OCI-LY3 (cell line): ENCODE measurements at regions not wholly inside any gene's neighbourhood (a gene's known extent, or its start where the extent isn't known, plus 50 kb on each side); places are given as distances from the start of the nearest gene placed in this dataset.

Experiments used
- H2AFZ ChIP-seq: fragments of 200-600, 300-600 bp; shearing (Covaris generic); 2 replicates; pipeline ENCODE4 v1.6.0; 2014; ENCODE audit warnings: antibody characterized with exemption, low read depth, low read length
- H3K27ac ChIP-seq: fragments of 200-600, 300-600 bp; sonication (generic); 2 replicates; pipeline ENCODE4 v1.5.1; 2014; ENCODE audit warnings: mild to moderate bottlenecking, low read length, moderate library complexity, mixed read lengths
- H3K27me3 ChIP-seq: fragments of 200-600, 300-600 bp; sonication (generic); 2 replicates; pipeline ENCODE4 v1.6.1; 2014; ENCODE audit warnings: low read depth, low read length, mixed read lengths
- H3K36me3 ChIP-seq: fragments of 200-600, 300-600 bp; sonication (generic); replicated peaks from 2 replicates; pipeline ENCODE3; 2014; ENCODE audit warnings: low read depth, low read length, mixed read lengths
- H3K4me1 ChIP-seq: fragments of 300-600, 200-600 bp; sonication (generic); 2 replicates; pipeline ENCODE4 v1.6.1; 2014; ENCODE audit warnings: low read length, mixed read lengths
- H3K4me2 ChIP-seq: fragments of 200-600, 300-600 bp; sonication (generic); 2 replicates; pipeline ENCODE4 v1.6.1; 2014; ENCODE audit warnings: low read length, mixed read lengths
- H3K4me3 ChIP-seq: fragments of 300-600, 200-600 bp; sonication (generic); 2 replicates; pipeline ENCODE4 v1.5.1; 2014; ENCODE audit warnings: antibody characterized with exemption, mild to moderate bottlenecking, low read length, moderate library complexity
- H3K79me2 ChIP-seq: fragments of 300-600, 200-600 bp; shearing (Covaris generic); 2 replicates; pipeline ENCODE4 v1.6.1; 2014; ENCODE audit warnings: mild to moderate bottlenecking, low read length, mixed read lengths
- H3K9ac ChIP-seq: fragments of 300-600, 200-600 bp; shearing (Covaris generic); 2 replicates; pipeline ENCODE4 v1.6.0; 2014; ENCODE audit warnings: mild to moderate bottlenecking, low read length, moderate library complexity
- H3K9me3 ChIP-seq: fragments of 200-600, 300-600 bp; shearing (Covaris generic); 2 replicates; pipeline ENCODE4 v1.6.1; 2014; ENCODE audit warnings: low read length, mixed read lengths; ENCODE audit not compliant: insufficient read depth
- H4K20me1 ChIP-seq: fragments of 200-600, 300-600 bp; sonication (generic); 2 replicates; pipeline ENCODE4 v1.6.1; 2016; ENCODE audit warnings: low read length, mixed read lengths; ENCODE audit not compliant: insufficient read depth
- EZH2phosphoT487 ChIP-seq: fragments of 200-600 bp; shearing (Covaris generic); IDR thresholded peaks from 2 replicates; pipeline ENCODE4 v1.6.1; 2018; ENCODE audit warnings: antibody characterized with exemption, mixed run types, low read depth
- TF ChIP-seq, protein P1 (sequence below): fragments of 200-600, 300-600 bp; sonication (generic); IDR thresholded peaks from 2 replicates; pipeline ENCODE4 v1.5.1; 2014; ENCODE audit warnings: antibody characterized with exemption, low read length, low read depth

DNA sequence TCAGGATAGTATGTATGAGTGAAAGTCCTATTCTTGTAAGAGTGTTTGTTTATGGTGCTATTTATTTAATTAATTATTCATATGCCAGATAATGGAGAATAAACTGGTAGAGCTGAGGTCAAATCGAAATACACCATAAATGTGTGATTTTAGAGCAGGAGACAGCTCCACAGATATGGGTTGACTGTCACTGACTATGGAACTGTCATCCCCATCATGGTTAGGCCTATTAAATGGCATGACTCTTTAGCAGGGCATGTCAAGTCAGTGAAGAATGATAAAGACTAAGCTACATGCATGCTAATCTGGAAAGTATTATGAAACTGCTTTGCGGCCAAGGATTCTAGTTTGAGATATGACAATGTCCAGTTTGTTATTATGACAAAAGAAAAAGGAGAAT, 658.6 kb downstream of the ISL1 start:
- no peaks in the 10 kb centered on the region for H3K9me3 ChIP-seq
- no peak overlapping the region for H3K4me2 ChIP-seq

DNA sequence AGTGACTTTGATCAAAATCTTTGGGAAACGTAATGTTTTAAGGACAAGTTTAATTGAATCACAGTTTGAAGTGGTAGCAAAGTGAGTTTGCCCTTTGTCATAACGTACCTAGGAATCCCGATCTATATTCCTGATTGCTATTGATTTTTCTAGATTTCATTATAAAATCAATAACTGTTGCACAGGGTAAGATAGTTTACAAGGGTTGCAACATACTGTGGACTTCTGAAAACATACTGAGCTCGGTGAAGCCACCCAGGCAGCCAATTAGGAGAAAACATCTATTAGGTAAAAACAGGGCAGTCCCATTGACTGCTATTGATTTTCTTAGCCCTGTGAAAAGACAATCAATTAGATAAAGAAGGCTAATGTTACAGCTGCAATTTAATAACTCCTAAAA, 659.9 kb downstream of the ISL1 start:
- Histone ChIP-seq H3K4me1 (peaks cover 7% of the 10 kb centered on the region; the same call in 1 of the 2 replicates), H3K9ac (no peak overlapping the region), H3K4me3 (no peak overlapping the region), H2AFZ (no peak overlapping the region), H3K79me2 (no peaks in the 10 kb centered on the region), H3K4me2 (no peak overlapping the region), H3K27ac (no peak overlapping the region), H3K9me3 (no peaks in the 10 kb centered on the region), H4K20me1 (no peaks in the 10 kb centered on the region), H3K27me3 (no peaks in the 10 kb centered on the region), H3K36me3 (no peaks in the 10 kb centered on the region)
- TF ChIP-seq, protein P1, sequence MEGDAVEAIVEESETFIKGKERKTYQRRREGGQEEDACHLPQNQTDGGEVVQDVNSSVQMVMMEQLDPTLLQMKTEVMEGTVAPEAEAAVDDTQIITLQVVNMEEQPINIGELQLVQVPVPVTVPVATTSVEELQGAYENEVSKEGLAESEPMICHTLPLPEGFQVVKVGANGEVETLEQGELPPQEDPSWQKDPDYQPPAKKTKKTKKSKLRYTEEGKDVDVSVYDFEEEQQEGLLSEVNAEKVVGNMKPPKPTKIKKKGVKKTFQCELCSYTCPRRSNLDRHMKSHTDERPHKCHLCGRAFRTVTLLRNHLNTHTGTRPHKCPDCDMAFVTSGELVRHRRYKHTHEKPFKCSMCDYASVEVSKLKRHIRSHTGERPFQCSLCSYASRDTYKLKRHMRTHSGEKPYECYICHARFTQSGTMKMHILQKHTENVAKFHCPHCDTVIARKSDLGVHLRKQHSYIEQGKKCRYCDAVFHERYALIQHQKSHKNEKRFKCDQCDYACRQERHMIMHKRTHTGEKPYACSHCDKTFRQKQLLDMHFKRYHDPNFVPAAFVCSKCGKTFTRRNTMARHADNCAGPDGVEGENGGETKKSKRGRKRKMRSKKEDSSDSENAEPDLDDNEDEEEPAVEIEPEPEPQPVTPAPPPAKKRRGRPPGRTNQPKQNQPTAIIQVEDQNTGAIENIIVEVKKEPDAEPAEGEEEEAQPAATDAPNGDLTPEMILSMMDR, result no peak
- no peak for TF ChIP-seq EZH2phosphoT487

More for the DNA sequence above, 658.6 kb downstream of the ISL1 start:
- no peaks in the 10 kb centered on the region for H3K4me1 ChIP-seq
- H3K79me2 ChIP-seq, result no peaks in the 10 kb centered on the region
- H3K4me3 ChIP-seq, result no peak overlapping the region
- H3K27me3 ChIP-seq, result no peaks in the 10 kb centered on the region
- no peak overlapping the region for H2AFZ ChIP-seq
- no peak overlapping the region for H3K9ac ChIP-seq
- H4K20me1 ChIP-seq, result no peaks in the 10 kb centered on the region
- no peak for TF ChIP-seq EZH2phosphoT487
- TF ChIP-seq, protein P1, result no peak
- H3K27ac ChIP-seq, result no peak overlapping the region
- H3K36me3 ChIP-seq, result no peaks in the 10 kb centered on the region

DNA sequence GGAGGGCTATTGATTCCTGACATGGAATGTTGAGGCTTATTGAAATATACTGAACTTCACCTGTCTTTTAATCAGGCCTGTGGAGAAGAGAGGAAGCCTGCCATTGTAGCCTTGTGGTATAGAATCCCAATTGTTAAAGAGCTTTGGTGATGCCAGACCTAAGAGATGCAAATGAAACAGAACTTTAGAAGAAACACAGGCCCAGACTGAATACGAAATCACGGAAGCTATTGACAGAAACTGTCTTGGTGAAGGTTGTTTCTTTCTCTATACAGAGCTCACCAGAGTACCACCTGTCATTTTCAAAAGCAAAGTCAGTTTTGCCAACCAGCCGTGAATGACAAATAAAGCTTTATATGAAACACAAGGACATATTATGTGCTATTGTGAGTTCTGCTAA, 660.3 kb downstream of the ISL1 start:
- no peaks in the 10 kb centered on the region for H3K27me3 ChIP-seq
- H3K4me2 ChIP-seq, result no peak overlapping the region
- no peak overlapping the region for H3K9ac ChIP-seq
- H2AFZ ChIP-seq, result no peak overlapping the region
- no peak overlapping the region for H3K27ac ChIP-seq
- no peaks in the 10 kb centered on the region for H3K9me3 ChIP-seq
- H3K79me2 ChIP-seq, result no peaks in the 10 kb centered on the region
- peaks cover 7% of the 10 kb centered on the region; the same call in 1 of the 2 replicates for H3K4me1 ChIP-seq
- no peaks in the 10 kb centered on the region for H3K36me3 ChIP-seq
- H4K20me1 ChIP-seq, result no peaks in the 10 kb centered on the region
- TF ChIP-seq, protein P1, result no peak
- TF ChIP-seq EZH2phosphoT487, result no peak
- H3K4me3 ChIP-seq, result no peak overlapping the region

DNA sequence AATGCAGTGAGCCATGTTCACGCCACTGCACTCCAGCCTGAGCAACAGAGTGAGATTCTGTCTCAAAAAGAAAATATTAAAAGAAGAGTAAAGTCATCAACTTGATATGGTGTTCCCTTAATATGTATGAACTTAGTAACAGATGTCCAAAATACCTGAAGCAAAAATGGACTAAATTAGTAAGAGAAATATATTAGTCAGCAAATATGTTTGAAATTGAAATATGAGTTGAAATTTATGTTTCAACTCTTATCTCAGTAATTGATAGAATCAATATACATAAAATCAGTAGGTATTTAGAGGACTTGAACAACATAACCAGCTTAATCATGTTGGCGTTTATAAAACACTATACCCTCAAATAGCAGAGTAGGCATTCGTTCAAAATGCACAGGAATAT, 668.5 kb downstream of the ISL1 start:
- Histone ChIP-seq H4K20me1 (no peaks in the 10 kb centered on the region), H3K36me3 (no peaks in the 10 kb centered on the region), H3K27me3 (no peaks in the 10 kb centered on the region), H3K9me3 (no peaks in the 10 kb centered on the region), H3K79me2 (no peaks in the 10 kb centered on the region), H3K27ac (no peak overlapping the region), H3K4me1 (peaks cover 7% of the 10 kb centered on the region; the same call in 1 of the 2 replicates), H2AFZ (no peak overlapping the region), H3K4me3 (no peak overlapping the region), H3K4me2 (no peak overlapping the region), H3K9ac (no peak overlapping the region)
- TF ChIP-seq, protein P1, result no peak
- no peak for TF ChIP-seq EZH2phosphoT487
